DND-41 (cell line): ENCODE measurements at regions not wholly inside any gene's neighbourhood (a gene's known extent, or its start where the extent isn't known, plus 50 kb on each side); places are given as distances from the start of the nearest gene placed in this dataset.

ENCODE experiments used
- ATAC-seq: fragments of 200-7000 bp; cut with Tn5 transposase; 3 replicates; pipeline ENCODE4 v1.9.1; 2021; ENCODE audit warnings: low read depth; ENCODE audit not compliant: insufficient read depth
- DNase-seq: peaks from one replicate; pipeline ENCODE4 v3.0.0-alpha.2; 2020
- H2AFZ ChIP-seq: 2 replicates; pipeline ENCODE4 v1.6.0; 2012; ENCODE audit warnings: low read depth, low read length
- H3K27ac ChIP-seq: 2 replicates; pipeline ENCODE4 v1.5.1; 2012; ENCODE audit warnings: low read length, inconsistent platforms
- H3K27me3 ChIP-seq: fragments of 200-600 bp; sonication (generic); 2 replicates; pipeline ENCODE4 v1.6.0; 2012; ENCODE audit warnings: low read length, mild to moderate bottlenecking, inconsistent platforms; ENCODE audit not compliant: insufficient read depth, poor library complexity
- H3K36me3 ChIP-seq: 2 replicates; pipeline ENCODE4 v1.5.1; 2012; ENCODE audit warnings: low read length, inconsistent platforms; ENCODE audit not compliant: insufficient read depth
- H3K4me1 ChIP-seq: 2 replicates; pipeline ENCODE4 v1.5.1; 2012; ENCODE audit warnings: mild to moderate bottlenecking, low read length; ENCODE audit not compliant: insufficient read depth
- H3K4me2 ChIP-seq: 2 replicates; pipeline ENCODE4 v1.6.0; 2012; ENCODE audit warnings: mild to moderate bottlenecking, moderate library complexity, low read length, inconsistent platforms; ENCODE audit not compliant: insufficient read depth
- H3K4me3 ChIP-seq, 2 experiments: fragments of 200-600 bp in 1 of 2; shearing (Covaris generic) in 1 of 2; 2 replicates each; pipeline ENCODE4 v1.5.1; 2012 to 2016; ENCODE audit warnings: inconsistent platforms in 2 of 2, low read length in 2 of 2, mild to moderate bottlenecking in 2 of 2, low read depth in 1 of 2, moderate library complexity in 1 of 2
- H3K79me2 ChIP-seq: 2 replicates; pipeline ENCODE4 v1.6.0; 2012; ENCODE audit warnings: low read length, inconsistent platforms; ENCODE audit not compliant: insufficient read depth
- H3K9ac ChIP-seq: 2 replicates; pipeline ENCODE4 v1.6.0; 2012; ENCODE audit warnings: low read depth, mild to moderate bottlenecking, inconsistent platforms, low read length, moderate library complexity
- H3K9me3 ChIP-seq: 2 replicates; pipeline ENCODE4 v1.5.1; 2012; ENCODE audit warnings: low read length, moderate library complexity, mild to moderate bottlenecking, inconsistent platforms; ENCODE audit not compliant: insufficient read depth, severe bottlenecking
- H4K20me1 ChIP-seq: 2 replicates; pipeline ENCODE4 v1.6.0; 2012; ENCODE audit warnings: low read length; ENCODE audit not compliant: insufficient read depth
- CTCF ChIP-seq: IDR thresholded peaks from 2 replicates; pipeline ENCODE4 v1.5.1; 2012; ENCODE audit warnings: borderline replicate concordance, low read length, moderate library complexity, mild to moderate bottlenecking; ENCODE audit not compliant: poor library complexity, severe bottlenecking; ENCODE audit errors: extremely low read depth
- EZH2 ChIP-seq: IDR thresholded peaks from 3 replicates; pipeline ENCODE4 v1.6.1; 2012; ENCODE audit warnings: borderline replicate concordance, low read depth, mild to moderate bottlenecking, moderate library complexity, low read length, inconsistent platforms; ENCODE audit not compliant: severe bottlenecking

DNA sequence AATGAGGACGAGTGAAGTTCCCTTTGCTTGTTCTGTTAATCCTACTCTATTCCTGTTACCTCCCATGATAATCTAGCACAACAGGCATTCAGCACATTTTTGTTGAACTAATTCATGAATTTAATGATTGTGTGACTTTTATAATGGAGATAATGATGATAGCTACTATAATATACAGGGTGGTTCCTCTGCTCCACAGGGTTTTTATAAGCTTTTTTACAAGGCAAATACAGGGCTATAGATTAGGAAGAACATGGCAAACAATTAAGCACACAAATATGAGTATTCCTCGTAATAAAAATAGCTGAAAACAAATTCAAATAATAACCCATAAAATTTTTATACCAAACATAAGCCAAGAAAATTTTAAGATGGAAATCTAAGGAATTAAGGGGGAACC, 145.6 kb upstream of the TMTC1 start:
- ATAC-seq = no peak

GRCh38 chr12:29921307-29921706, 137.6 kb upstream of the TMTC1 start:
- H3K4me1 ChIP-seq = no peaks in the 10 kb centered on the region
- TF ChIP-seq CTCF = no peak
- TF ChIP-seq EZH2 = no peak
- no peaks in the 10 kb centered on the region for H4K20me1 ChIP-seq
- no peaks in the 10 kb centered on the region for H3K36me3 ChIP-seq
- DNase-seq (no peak), ATAC-seq (no peak)
- H3K27me3 ChIP-seq = no peaks in the 10 kb centered on the region
- H3K79me2 ChIP-seq = no peaks in the 10 kb centered on the region
- H3K4me2 ChIP-seq = no peak overlapping the region
- no peaks in the 10 kb centered on the region for H3K9me3 ChIP-seq
- no peak overlapping the region for H3K9ac ChIP-seq
- H2AFZ ChIP-seq = no peak overlapping the region
- H3K27ac ChIP-seq = no peak overlapping the region
- no peak overlapping the region for H3K4me3 ChIP-seq

More for the DNA sequence above, 145.6 kb upstream of the TMTC1 start:
- Histone ChIP-seq H3K27ac (no peak overlapping the region), H3K79me2 (no peaks in the 10 kb centered on the region), H3K9ac (no peak overlapping the region), H3K4me3 (no peak overlapping the region), H2AFZ (no peak overlapping the region), H3K27me3 (no peaks in the 10 kb centered on the region), H3K9me3 (no peaks in the 10 kb centered on the region), H3K36me3 (no peaks in the 10 kb centered on the region), H3K4me2 (no peak overlapping the region), H3K4me1 (no peaks in the 10 kb centered on the region), H4K20me1 (no peaks in the 10 kb centered on the region)
- TF ChIP-seq CTCF = no peak
- no peak for TF ChIP-seq EZH2
- DNase-seq = no peak

GRCh38 chr12:29908157-29908556, 124.4 kb upstream of the TMTC1 start:
- H3K9ac ChIP-seq = no peak overlapping the region
- no peak overlapping the region for H3K4me3 ChIP-seq
- no peak for DNase-seq
- no peak overlapping the region for H2AFZ ChIP-seq
- H3K4me2 ChIP-seq = no peak overlapping the region
- ATAC-seq = no peak
- H3K79me2 ChIP-seq = no peaks in the 10 kb centered on the region
- no peaks in the 10 kb centered on the region for H4K20me1 ChIP-seq
- H3K27me3 ChIP-seq = no peaks in the 10 kb centered on the region
- TF ChIP-seq CTCF (no peak), EZH2 (no peak)
- H3K36me3 ChIP-seq = no peaks in the 10 kb centered on the region
- no peaks in the 10 kb centered on the region for H3K9me3 ChIP-seq
- H3K4me1 ChIP-seq = no peaks in the 10 kb centered on the region
- H3K27ac ChIP-seq = no peak overlapping the region

DNA sequence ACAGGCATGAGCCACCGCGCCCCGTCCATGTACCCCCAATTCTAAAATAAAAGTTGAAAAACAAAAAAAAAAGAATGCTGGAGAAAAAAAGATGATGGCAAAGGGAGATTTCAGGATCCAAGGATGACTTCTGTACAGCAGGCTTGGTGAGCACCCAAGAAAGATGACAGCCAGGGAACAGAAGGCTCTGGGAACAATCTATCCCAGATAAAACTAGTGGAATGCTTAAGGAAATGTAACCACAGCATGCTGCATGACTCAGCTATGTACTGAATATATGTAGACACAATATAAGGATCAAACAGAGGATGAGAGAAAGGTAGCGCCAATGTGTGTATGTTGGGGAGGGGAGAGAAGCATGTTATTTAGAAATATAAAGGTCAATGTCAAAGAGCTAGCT, 123.7 kb upstream of the TMTC1 start:
- no peaks in the 10 kb centered on the region for H3K36me3 ChIP-seq
- TF ChIP-seq EZH2 (no peak), CTCF (no peak)
- no peak overlapping the region for H3K9ac ChIP-seq
- H3K4me1 ChIP-seq = no peaks in the 10 kb centered on the region
- H3K9me3 ChIP-seq = no peaks in the 10 kb centered on the region
- DNase-seq (no peak), ATAC-seq (no peak)
- H3K27me3 ChIP-seq = no peaks in the 10 kb centered on the region
- no peaks in the 10 kb centered on the region for H3K79me2 ChIP-seq
- H2AFZ ChIP-seq = no peak overlapping the region
- no peak overlapping the region for H3K4me3 ChIP-seq
- H3K4me2 ChIP-seq = no peak overlapping the region
- no peaks in the 10 kb centered on the region for H4K20me1 ChIP-seq
- H3K27ac ChIP-seq = no peak overlapping the region
